ENCODE measurements at regions not wholly inside any gene's neighbourhood (a gene's known extent, or its start where the extent isn't known, plus 50 kb on each side); places are given as distances from the start of the nearest gene placed in this dataset.

GRCh38 chr14:86897704-86898513 lies 1095.1 kb downstream of the GALC start (continued):
- TF ChIP-seq TP53 (CRISPR knock-in tag; conservative IDR thresholded peaks at IDR 0.05) (no peak), ADNP (CRISPR knock-in tag; IDR thresholded peaks at IDR 0.05) (peak; percentile 47; the same call in 1 of the 2 replicates), ZBED4 (CRISPR knock-in tag; IDR thresholded peaks at IDR 0.05; ENCODE audit: borderline replicate concordance) (no peak), LBX2 (CRISPR knock-in tag; IDR thresholded peaks at IDR 0.05; ENCODE audit: borderline replicate concordance) (no peak), ZSCAN31 (CRISPR knock-in tag; IDR thresholded peaks at IDR 0.05; ENCODE audit: low read depth) (no peak), ZNF124 (CRISPR knock-in tag; IDR thresholded peaks at IDR 0.05) (peak; percentile 59; the same call in 1 of the 2 replicates), KDM1A (CRISPR knock-in tag; IDR thresholded peaks at IDR 0.05) (peak; percentile 77; the same call in 1 of the 2 replicates), CHD4 (IDR thresholded peaks at IDR 0.05; ENCODE audit: borderline replicate concordance, low read length) (peak; percentile 74; the same call in 1 of the 2 replicates), FOXC1 (CRISPR knock-in tag; IDR thresholded peaks at IDR 0.05; ENCODE audit: borderline replicate concordance) (no peak), ZNF687 (CRISPR knock-in tag; IDR thresholded peaks at IDR 0.05) (no peak), TFDP1 (CRISPR knock-in tag; IDR thresholded peaks at IDR 0.05; ENCODE audit: borderline replicate concordance) (no peak), SAFB2 (CRISPR knock-in tag; IDR thresholded peaks at IDR 0.05; ENCODE audit: borderline replicate concordance, low read depth) (no peak), FOXA1 (IDR thresholded peaks at IDR 0.05) (no peak), FOXA1 (CRISPR knock-in tag; IDR thresholded peaks at IDR 0.05) (peak; percentile 55; the same call in 1 of the 2 replicates), ZNF317 (CRISPR knock-in tag; IDR thresholded peaks at IDR 0.05) (no peak), ZNF724P (CRISPR knock-in tag; IDR thresholded peaks at IDR 0.05; ENCODE audit: borderline replicate concordance) (no peak), MATR3 (CRISPR knock-in tag; IDR thresholded peaks at IDR 0.05) (no peak), ZMAT5 (CRISPR knock-in tag; IDR thresholded peaks at IDR 0.05; ENCODE audit: borderline replicate concordance, low read depth) (no peak), ERF (CRISPR knock-in tag; IDR thresholded peaks at IDR 0.05) (no peak), ZNF264 (CRISPR knock-in tag; IDR thresholded peaks at IDR 0.05) (no peak)
